Brain microvascular endothelial cell (primary cell): ENCODE measurements at regions not wholly inside any gene's neighbourhood (a gene's known extent, or its start where the extent isn't known, plus 50 kb on each side); places are given as distances from the start of the nearest gene placed in this dataset.

Experiments
- DNase-seq: peaks from one replicate; pipeline ENCODE4 v3.0.0-alpha.2; 2020
- H3K27ac ChIP-seq: fragments of 250-450 bp; sonication (Bioruptor Pico); 2 replicates; pipeline ENCODE4 v1.5.1; 2020; ENCODE audit warnings: mild to moderate bottlenecking, moderate library complexity
- H3K27me3 ChIP-seq: fragments of 250-450 bp; sonication (Bioruptor Pico); replicated peaks from 2 replicates; pipeline ENCODE4 v1.5.1; 2020; ENCODE audit warnings: mild to moderate bottlenecking
- H3K36me3 ChIP-seq: fragments of 250-450 bp; sonication (Bioruptor Pico); replicated peaks from 2 replicates; pipeline ENCODE4 v1.5.1; 2020; ENCODE audit warnings: mild to moderate bottlenecking
- H3K4me3 ChIP-seq: 2 replicates; pipeline ENCODE4 v1.5.1; 2011; ENCODE audit warnings: low read depth, mild to moderate bottlenecking, control low read depth, low read length, moderate library complexity
- in situ Hi-C: cut with HindIII; loops from 2 replicates; pipeline ENCODE4 v1.10.0; 2017; ENCODE audit warnings: low sequenced_read_pairs, low pct_ligation_motif_present
- TF ChIP-seq, protein P1 (sequence below): IDR thresholded peaks from 2 replicates; pipeline ENCODE4 v1.5.1; 2011; ENCODE audit warnings: low read depth, mild to moderate bottlenecking, moderate library complexity, low read length, control low read depth, inconsistent platforms; ENCODE audit errors: missing control alignments

DNA sequence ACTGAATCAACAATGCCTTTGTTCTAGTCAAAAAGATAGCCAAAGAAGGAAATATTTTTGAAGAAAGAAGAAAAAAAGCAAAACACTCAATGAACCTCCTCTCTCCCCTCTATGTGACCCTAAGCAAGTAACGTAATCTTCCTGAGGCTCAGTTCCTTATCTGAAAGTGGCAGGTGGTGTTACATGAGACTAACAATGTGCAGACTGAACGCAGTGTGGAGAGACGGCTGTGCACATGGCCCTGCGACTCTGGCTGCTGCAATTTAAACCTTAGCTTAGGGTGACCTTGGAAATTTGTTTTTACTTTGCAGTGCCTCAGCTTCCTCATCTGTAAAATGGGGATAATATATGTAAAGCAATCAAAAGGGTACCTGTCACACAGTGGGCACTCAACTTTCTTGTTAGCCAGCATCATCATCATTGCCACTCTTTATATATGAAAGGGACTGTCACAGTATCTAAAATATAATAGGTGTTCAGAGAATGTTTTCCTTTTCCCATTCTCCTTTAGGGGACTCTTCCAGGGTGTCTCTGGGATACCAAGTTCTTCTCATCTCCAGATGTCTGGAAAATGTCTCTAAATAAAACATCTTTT lies 100.1 kb upstream of the JUN start:
- H3K27me3 ChIP-seq: no peaks in the 10 kb centered on the region
- TF ChIP-seq, protein P1, sequence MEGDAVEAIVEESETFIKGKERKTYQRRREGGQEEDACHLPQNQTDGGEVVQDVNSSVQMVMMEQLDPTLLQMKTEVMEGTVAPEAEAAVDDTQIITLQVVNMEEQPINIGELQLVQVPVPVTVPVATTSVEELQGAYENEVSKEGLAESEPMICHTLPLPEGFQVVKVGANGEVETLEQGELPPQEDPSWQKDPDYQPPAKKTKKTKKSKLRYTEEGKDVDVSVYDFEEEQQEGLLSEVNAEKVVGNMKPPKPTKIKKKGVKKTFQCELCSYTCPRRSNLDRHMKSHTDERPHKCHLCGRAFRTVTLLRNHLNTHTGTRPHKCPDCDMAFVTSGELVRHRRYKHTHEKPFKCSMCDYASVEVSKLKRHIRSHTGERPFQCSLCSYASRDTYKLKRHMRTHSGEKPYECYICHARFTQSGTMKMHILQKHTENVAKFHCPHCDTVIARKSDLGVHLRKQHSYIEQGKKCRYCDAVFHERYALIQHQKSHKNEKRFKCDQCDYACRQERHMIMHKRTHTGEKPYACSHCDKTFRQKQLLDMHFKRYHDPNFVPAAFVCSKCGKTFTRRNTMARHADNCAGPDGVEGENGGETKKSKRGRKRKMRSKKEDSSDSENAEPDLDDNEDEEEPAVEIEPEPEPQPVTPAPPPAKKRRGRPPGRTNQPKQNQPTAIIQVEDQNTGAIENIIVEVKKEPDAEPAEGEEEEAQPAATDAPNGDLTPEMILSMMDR: no peak
- no peak overlapping the region for H3K4me3 ChIP-seq
- peak overlapping the region; percentile 82 for H3K27ac ChIP-seq
- in situ Hi-C loops: no loop called here
- H3K36me3 ChIP-seq: no peaks in the 10 kb centered on the region
- no peak for DNase-seq

DNA sequence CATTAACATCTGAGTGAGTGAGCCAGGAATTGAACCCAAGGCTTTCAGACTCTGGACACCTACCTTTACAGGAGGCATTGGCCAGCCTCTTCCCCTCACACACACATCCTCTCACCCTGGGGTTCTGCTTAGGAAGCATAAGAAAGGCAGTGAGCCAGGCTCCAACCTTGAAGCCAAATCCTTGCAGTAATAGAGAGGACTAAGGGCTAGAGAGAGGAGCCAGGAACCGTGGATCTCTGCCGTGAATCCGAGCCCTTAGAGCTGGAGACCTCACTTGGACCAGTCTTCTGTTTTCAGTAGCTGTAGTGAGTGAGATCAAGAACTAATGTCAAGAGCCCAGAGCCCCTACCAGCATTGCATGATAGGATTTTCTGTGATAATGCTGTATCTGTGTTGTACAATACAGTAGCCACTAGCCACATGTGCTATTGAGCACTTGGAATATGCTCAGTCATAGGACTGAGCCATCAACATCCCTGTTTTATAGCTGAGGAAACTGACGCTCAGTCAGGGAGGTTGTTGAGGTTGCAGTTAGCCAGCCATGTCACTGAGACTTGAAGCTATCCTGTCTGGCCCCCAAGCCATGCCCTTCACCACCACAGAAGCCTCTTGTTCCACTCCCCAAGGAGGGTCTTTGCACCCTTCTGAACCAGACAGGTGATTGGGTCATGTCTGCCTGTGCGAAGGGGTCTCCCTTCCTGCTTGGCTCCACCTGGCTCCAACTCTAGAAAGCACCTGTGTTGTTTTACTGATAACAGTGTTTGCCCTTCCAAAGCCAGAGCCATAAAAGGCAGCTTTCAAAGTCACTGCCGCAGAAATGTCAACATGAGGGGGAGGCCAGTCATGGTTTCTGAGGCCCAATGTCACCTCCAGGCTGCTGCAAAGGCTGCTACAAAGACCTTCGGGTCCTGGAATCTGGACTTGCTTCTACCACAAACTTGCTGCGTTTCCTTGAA lies 101.1 kb upstream of the JUN start:
- TF ChIP-seq, protein P1: no peak
- in situ Hi-C loops: no loop called here

DNA sequence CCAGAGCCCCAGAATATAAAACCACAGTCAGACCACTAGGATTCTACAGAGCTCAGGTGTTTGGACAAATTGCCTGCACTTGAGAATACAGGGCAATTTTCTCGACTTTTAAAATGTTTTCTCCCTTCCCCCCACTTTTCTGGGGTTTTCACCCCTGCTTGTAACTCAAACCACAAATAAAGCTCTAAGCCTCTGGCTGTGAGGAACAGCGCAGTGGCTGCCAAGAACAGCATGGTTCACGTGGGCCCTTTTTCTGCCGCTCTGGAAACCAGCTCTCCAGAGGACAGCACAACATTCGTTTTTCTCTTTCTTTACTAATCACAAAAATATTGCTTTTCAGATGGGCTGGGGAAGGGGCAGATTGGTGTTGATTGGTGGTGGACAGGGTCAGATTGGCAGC lies 102.2 kb upstream of the JUN start:
- Histone ChIP-seq H3K4me3 (no peak overlapping the region), H3K27ac (no peak overlapping the region), H3K27me3 (no peaks in the 10 kb centered on the region), H3K36me3 (no peaks in the 10 kb centered on the region)
- no peak for DNase-seq
- TF ChIP-seq, protein P1: no peak
- in situ Hi-C loops: no loop called here

More for the DNA sequence above, 101.1 kb upstream of the JUN start:
- no peak overlapping the region for H3K27ac ChIP-seq
- no peaks in the 10 kb centered on the region for H3K36me3 ChIP-seq
- H3K27me3 ChIP-seq: no peaks in the 10 kb centered on the region
- DNase-seq: no peak
- no peak overlapping the region for H3K4me3 ChIP-seq

DNA sequence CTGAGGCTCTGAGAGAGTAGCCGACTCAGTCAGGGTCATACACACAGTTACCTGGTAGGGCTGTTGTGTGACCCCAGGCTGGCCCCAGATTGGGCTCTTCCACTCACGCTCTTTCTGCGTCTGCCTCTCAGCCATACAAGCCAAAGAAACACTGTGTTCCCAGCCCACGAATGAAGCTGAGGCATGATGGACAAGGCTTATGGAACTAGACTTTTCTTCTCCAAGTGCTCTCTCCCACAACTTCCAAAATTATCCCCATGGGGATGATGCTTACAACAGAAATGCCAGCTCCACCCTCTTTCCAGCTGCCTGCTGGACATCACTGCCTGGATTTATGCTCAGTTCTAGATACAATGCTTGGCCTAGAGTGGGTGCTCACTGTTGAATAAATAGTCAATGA lies 102.8 kb upstream of the JUN start:
- in situ Hi-C loops: no loop called here
- Histone ChIP-seq H3K27ac (no peak overlapping the region), H3K27me3 (no peaks in the 10 kb centered on the region), H3K4me3 (no peak overlapping the region), H3K36me3 (no peaks in the 10 kb centered on the region)
- TF ChIP-seq, protein P1: no peak
- DNase-seq: no peak

DNA sequence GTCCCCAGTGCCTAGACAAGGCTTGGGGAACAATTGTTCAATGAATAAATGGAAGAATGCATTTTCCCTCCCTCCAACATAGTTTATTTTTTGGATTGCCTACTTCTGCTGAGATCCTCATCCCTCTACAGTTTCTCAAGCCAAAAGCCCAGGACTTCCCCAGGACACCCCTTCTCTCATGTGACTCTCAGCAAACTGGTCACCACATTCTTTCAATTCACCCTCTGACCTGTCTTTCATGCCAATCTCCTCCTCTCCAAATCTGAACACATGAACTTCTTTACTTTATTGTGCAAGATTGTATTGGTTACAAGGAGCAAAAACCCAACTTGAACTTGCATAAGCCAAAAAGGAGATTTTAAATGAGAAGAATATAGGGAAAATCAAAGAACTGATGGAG lies 103.2 kb upstream of the JUN start:
- no peak for DNase-seq
- no peak overlapping the region for H3K4me3 ChIP-seq
- no peaks in the 10 kb centered on the region for H3K27me3 ChIP-seq
- in situ Hi-C loops: no loop called here
- H3K36me3 ChIP-seq: no peaks in the 10 kb centered on the region
- H3K27ac ChIP-seq: no peak overlapping the region
- TF ChIP-seq, protein P1: no peak
